Hindlimb muscle (tissue), 1 donor: ENCODE measurements at regions not wholly inside any gene's neighbourhood (a gene's known extent, or its start where the extent isn't known, plus 50 kb on each side); places are given as distances from the start of the nearest gene placed in this dataset.

Source experiments
- DNase-seq: peaks from one replicate; pipeline ENCODE4 v3.0.0-alpha.2; 2013

GRCh38 chr20:21575981-21576740 is 62.3 kb upstream of the NKX2-2 start:
- DNase-seq, result no peak

- DNase-seq, result no peak
These were observed 61.3 kb upstream of the NKX2-2 start for GRCh38 chr20:21575167-21575566.

GRCh38 chr20:21574443-21574842 is 60.6 kb upstream of the NKX2-2 start:
- no peak for DNase-seq

- no peak for DNase-seq
These were observed 59.4 kb upstream of the NKX2-2 start for GRCh38 chr20:21573259-21573658.

GRCh38 chr20:21571841-21572690 is 58.2 kb upstream of the NKX2-2 start:
- DNase-seq, result peak; percentile 3

GRCh38 chr20:21570285-21570992 is 56.6 kb upstream of the NKX2-2 start:
- no peak for DNase-seq

GRCh38 chr20:21569586-21569985 is 55.7 kb upstream of the NKX2-2 start:
- DNase-seq, result no peak

- DNase-seq, result no peak
These were observed 50.4 kb upstream of the NKX2-2 start for GRCh38 chr20:21564127-21564773.
